WI38 (cell line): ENCODE measurements at regions not wholly inside any gene's neighbourhood (a gene's known extent, or its start where the extent isn't known, plus 50 kb on each side); places are given as distances from the start of the nearest gene placed in this dataset.

Experiments used
- H3K4me3 ChIP-seq: 2 replicates; pipeline ENCODE4 v1.5.1; 2011; ENCODE audit warnings: low read depth, mild to moderate bottlenecking, control low read depth, low read length
- CTCF ChIP-seq: IDR thresholded peaks from 2 replicates; pipeline ENCODE4 v1.5.1; 2012; ENCODE audit warnings: low read depth, mild to moderate bottlenecking, control low read depth, low read length

- TF ChIP-seq CTCF = no peak
- no peak overlapping the region for H3K4me3 ChIP-seq
These were observed 386.8 kb downstream of the INSC start for GRCh38 chr11:15501566-15501965.

- H3K4me3 ChIP-seq = no peak overlapping the region
- TF ChIP-seq CTCF = no peak
These were observed 390.4 kb downstream of the INSC start for GRCh38 chr11:15505155-15505554.

- no peak overlapping the region for H3K4me3 ChIP-seq
- TF ChIP-seq CTCF = no peak
These were observed 392.9 kb downstream of the INSC start for GRCh38 chr11:15507592-15507991.

GRCh38 chr11:15509082-15509481 lies 394.4 kb downstream of the INSC start:
- no peak for TF ChIP-seq CTCF
- no peak overlapping the region for H3K4me3 ChIP-seq

- no peak overlapping the region for H3K4me3 ChIP-seq
- TF ChIP-seq CTCF = no peak
These were observed 404.5 kb downstream of the INSC start for GRCh38 chr11:15519124-15519791.

GRCh38 chr11:15519911-15520310 lies 405.2 kb downstream of the INSC start:
- H3K4me3 ChIP-seq = no peak overlapping the region
- TF ChIP-seq CTCF = no peak

- H3K4me3 ChIP-seq = no peak overlapping the region
- TF ChIP-seq CTCF = no peak
These were observed 408.8 kb downstream of the INSC start for GRCh38 chr11:15523543-15523942.
